Peyer's patch (tissue), 4 donors: ENCODE measurements at regions not wholly inside any gene's neighbourhood (a gene's known extent, or its start where the extent isn't known, plus 50 kb on each side); places are given as distances from the start of the nearest gene placed in this dataset.

ENCODE experiments used
- DNase-seq, 3 donors: peaks; one replicate each; pipeline ENCODE4 v3.0.0-alpha.2; 2017 to 2019
- H3K27ac ChIP-seq, 4 donors: fragments of 200-600 bp; sonication (generic); one replicate each; pipeline ENCODE4 v1.5.1; 2016 to 2019
- H3K27me3 ChIP-seq, 2 donors: fragments of 200-600 bp; sonication (generic); one replicate each; pipeline ENCODE4 v1.5.1; 2019
- H3K36me3 ChIP-seq, 3 donors: fragments of 200-600 bp; sonication (generic); one replicate each; pipeline ENCODE4 v1.5.1; 2016 to 2019
- H3K4me1 ChIP-seq, 4 donors: fragments of 200-600 bp; sonication (generic); one replicate each; pipeline ENCODE4 v1.5.1; 2016 to 2019
- H3K4me3 ChIP-seq, 4 donors: fragments of 200-600 bp; sonication (generic); 1 replicate in 3 of 4; 2 replicates in 1 of 4; pipeline ENCODE4 v1.5.1; 2016 to 2019; ENCODE audit warnings: mild to moderate bottlenecking in 1 of 4
- H3K9me3 ChIP-seq, 4 donors: fragments of 200-600 bp; sonication (generic); one replicate each; pipeline ENCODE4 v1.5.1; 2016 to 2019; ENCODE audit warnings: mild to moderate bottlenecking in 1 of 4
- CTCF ChIP-seq, 6 experiments: fragments of 450-650 bp in 4 of 6; fragments of 200-600 bp in 2 of 6; sonication (generic) in 1 of 6; IDR thresholded peaks; one replicate each; pipeline ENCODE4 v1.5.1; 2017 to 2019; ENCODE audit warnings: antibody characterized with exemption in 6 of 6, mild to moderate bottlenecking in 3 of 6, moderate library complexity in 1 of 6
- POLR2A ChIP-seq, 2 donors: fragments of 450-650 bp; IDR thresholded peaks; one replicate each; pipeline ENCODE4 v1.5.1; 2017; ENCODE audit warnings: antibody characterized with exemption in 2 of 2, mild to moderate bottlenecking in 2 of 2, moderate library complexity in 2 of 2

DNA sequence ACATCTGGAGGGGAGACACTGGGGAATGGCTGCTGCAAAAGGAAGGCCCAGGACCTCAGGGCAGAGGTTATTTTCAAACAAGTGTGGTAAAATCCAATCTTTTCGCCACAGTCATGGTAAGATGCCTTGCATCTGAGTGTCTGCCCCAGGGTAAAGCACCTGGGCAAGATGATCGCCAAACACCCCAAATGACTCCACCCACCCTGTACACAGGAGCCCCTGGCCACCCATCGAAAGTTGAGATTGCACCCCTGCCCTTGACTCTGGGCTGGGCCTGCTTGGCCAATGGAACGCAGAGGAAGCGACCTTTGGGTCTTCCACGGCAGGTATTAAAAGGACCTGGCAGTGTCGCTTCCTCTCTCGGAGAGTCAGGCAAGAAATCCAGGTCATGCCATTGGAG is 88.8 kb downstream of the C16orf95 start:
- TF ChIP-seq POLR2A (IDR thresholded peaks at IDR 0.05): no peak
- no peak for TF ChIP-seq CTCF (IDR thresholded peaks at IDR 0.05)
- Histone ChIP-seq H3K4me3 (no peak overlapping the region), H3K36me3 (no peaks in the 10 kb centered on the region), H3K27ac (no peak overlapping the region), H3K4me1 (no peaks in the 10 kb centered on the region), H3K27me3 (no peaks in the 10 kb centered on the region), H3K9me3 (no peaks in the 10 kb centered on the region)
- no peak for DNase-seq

DNA sequence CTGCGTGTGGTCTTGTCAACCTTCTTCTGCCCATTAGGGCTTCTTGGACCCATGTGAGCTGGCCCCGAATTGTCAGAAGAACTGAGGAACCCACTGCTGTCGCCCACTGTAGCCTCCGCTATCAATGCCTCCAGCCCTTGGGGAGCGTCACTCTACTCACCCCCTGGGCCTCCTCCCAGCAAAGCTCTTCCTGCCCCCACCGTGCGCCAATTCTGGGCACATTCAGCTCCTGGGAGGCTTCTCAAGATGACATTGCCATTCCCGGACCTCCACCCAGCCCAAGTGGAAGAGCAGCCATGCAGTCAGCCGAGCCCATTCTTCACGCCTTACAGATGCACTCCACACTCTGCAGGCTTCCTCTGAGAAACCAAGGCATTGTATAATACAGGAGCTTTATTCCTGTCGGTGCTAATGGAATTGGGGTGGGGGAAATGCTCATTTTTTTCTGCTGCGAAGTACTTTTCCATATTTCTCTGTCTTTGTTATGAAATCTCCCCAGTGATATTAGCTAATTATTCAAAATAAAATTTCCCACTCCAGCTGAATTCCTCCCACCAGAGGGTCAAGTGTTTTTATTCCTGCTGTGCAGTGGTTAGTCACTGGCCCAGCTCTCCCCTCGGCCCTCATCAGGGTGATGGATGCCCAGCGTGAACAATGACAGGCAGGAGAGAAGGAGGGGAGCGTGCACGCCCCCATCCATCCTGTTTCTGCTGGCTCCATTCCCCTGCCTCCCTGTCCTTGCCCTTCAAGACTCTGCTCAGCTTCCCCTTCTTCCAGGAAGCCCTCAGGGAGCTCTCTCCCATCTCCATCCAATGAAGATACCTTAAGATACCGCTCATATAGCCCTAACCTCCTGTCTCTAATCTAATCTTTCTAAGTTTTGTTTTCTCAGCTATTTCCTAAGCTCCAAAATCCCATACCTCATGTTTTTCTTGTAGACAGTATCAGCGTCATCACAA is 87.7 kb downstream of the C16orf95 start:
- no peaks in the 10 kb centered on the region for H3K36me3 ChIP-seq
- TF ChIP-seq POLR2A (IDR thresholded peaks at IDR 0.05): no peak
- no peak for TF ChIP-seq CTCF (IDR thresholded peaks at IDR 0.05)
- H3K9me3 ChIP-seq: no peaks in the 10 kb centered on the region
- DNase-seq: no peak
- H3K27me3 ChIP-seq: no peaks in the 10 kb centered on the region
- H3K4me3 ChIP-seq: no peak overlapping the region
- no peak overlapping the region for H3K27ac ChIP-seq
- no peaks in the 10 kb centered on the region for H3K4me1 ChIP-seq

DNA sequence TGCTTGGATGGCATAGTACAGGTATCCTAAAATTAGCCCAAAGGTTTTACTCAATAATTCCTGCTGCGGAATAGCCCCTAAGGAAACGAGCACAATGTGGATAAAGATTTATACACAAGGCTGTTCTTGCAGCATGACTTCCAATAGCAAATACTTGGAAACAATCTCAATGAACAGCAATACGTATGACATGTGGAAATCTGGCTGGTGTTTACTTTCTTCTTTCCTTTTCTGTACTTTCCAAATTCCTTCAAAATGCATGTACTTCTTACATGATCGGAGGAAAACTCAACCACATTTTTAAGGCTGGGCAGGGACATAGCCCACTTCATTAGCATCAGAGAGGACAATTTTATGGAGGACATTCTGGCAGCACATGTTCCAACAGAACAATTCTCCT is 86.6 kb downstream of the C16orf95 start:
- Histone ChIP-seq H3K36me3 (no peaks in the 10 kb centered on the region), H3K4me1 (no peaks in the 10 kb centered on the region), H3K27me3 (no peaks in the 10 kb centered on the region), H3K9me3 (no peaks in the 10 kb centered on the region), H3K4me3 (no peak overlapping the region), H3K27ac (no peak overlapping the region)
- TF ChIP-seq POLR2A (IDR thresholded peaks at IDR 0.05) (no peak), CTCF (IDR thresholded peaks at IDR 0.05) (no peak)
- no peak for DNase-seq

DNA sequence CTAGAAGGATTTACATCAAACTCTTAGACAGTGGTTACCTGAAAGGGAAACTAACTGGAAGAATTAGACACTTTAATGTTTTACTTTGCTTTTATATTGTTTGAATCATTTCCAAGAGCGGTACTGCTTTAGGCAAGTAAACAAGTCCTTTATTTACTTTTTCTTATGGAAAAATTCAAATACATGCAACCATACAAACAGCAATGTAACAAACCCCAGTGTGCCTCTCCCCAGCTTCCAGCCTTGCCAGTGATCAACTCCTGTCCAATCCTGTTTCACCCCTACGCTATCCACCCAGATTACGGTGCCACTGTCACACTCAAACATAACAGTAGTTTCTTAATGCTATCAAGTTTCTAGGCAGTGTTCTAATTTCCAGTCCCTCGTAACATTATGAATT is 85.9 kb downstream of the C16orf95 start:
- H3K27ac ChIP-seq: no peak overlapping the region
- DNase-seq: no peak
- TF ChIP-seq POLR2A (IDR thresholded peaks at IDR 0.05) (no peak), CTCF (IDR thresholded peaks at IDR 0.05) (no peak)
- H3K9me3 ChIP-seq: no peaks in the 10 kb centered on the region
- H3K36me3 ChIP-seq: no peaks in the 10 kb centered on the region
- no peaks in the 10 kb centered on the region for H3K27me3 ChIP-seq
- peaks cover 0 to 5% (median 0%) of the 10 kb centered on the region in 4 donors for H3K4me1 ChIP-seq
- no peak overlapping the region for H3K4me3 ChIP-seq

DNA sequence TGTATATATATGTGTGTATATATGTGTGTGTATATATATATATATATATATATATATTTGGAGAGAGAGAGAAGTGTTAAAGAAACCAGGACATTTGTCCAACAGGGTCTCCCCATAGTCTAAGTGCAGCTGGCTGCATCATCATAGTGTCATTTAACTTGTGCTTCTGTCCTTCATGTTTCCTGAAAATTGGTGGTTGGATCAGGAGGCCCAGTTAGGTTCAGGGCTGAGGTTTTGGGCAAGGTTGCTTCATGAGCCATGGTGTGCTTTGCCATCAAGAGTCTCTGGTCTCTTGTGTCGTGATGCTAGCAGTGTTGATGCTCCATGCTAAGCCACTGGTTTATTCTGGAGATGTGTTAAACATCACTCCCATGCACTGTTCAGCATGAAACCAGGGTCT is 85.3 kb downstream of the C16orf95 start:
- DNase-seq: no peak
- H3K4me1 ChIP-seq: peaks cover 0 to 8% (median 0%) of the 10 kb centered on the region in 4 donors
- no peaks in the 10 kb centered on the region for H3K36me3 ChIP-seq
- H3K27ac ChIP-seq: no peak overlapping the region
- no peaks in the 10 kb centered on the region for H3K9me3 ChIP-seq
- no peak overlapping the region for H3K4me3 ChIP-seq
- no peak for TF ChIP-seq POLR2A (IDR thresholded peaks at IDR 0.05)
- no peak for TF ChIP-seq CTCF (IDR thresholded peaks at IDR 0.05)
- no peaks in the 10 kb centered on the region for H3K27me3 ChIP-seq
